ENCODE measurements at regions not wholly inside any gene's neighbourhood (a gene's known extent, or its start where the extent isn't known, plus 50 kb on each side); places are given as distances from the start of the nearest gene placed in this dataset.

- TF ChIP-seq CTCF (IDR thresholded peaks at IDR 0.05) (no peak), POLR2A (IDR thresholded peaks at IDR 0.05) (no peak), EP300 (IDR thresholded peaks at IDR 0.05) (no peak)
Measured at GRCh38 chr3:127491909-127492308, 98.6 kb downstream of the TPRA1 start.

All from ovary (tissue), 3 donors.